HG03064 (cell line): ENCODE measurements at regions not wholly inside any gene's neighbourhood (a gene's known extent, or its start where the extent isn't known, plus 50 kb on each side); places are given as distances from the start of the nearest gene placed in this dataset.

ENCODE experiments used
- ATAC-seq: cut with Tn5 transposase; IDR thresholded peaks from one replicate; pipeline ENCODE4 v1.9.1; 2021; ENCODE audit warnings: low read depth; ENCODE audit not compliant: unreplicated experiment

GRCh38 chr2:65668744-65669143 lies 236.3 kb upstream of the SPRED2 start:
- no peak for ATAC-seq

GRCh38 chr2:65666156-65666725 lies 233.8 kb upstream of the SPRED2 start:
- ATAC-seq: peak; percentile 99

GRCh38 chr2:65664931-65665330 lies 232.5 kb upstream of the SPRED2 start:
- ATAC-seq: no peak

GRCh38 chr2:65663831-65664407 lies 231.5 kb upstream of the SPRED2 start:
- ATAC-seq: no peak

- no peak for ATAC-seq
Measured at GRCh38 chr2:65662654-65663432, 230.4 kb upstream of the SPRED2 start.

- ATAC-seq: no peak
Measured at GRCh38 chr2:65661980-65662653, 229.7 kb upstream of the SPRED2 start.

GRCh38 chr2:65660340-65660739 lies 227.9 kb upstream of the SPRED2 start:
- ATAC-seq: no peak

GRCh38 chr2:65658881-65659280 lies 226.5 kb upstream of the SPRED2 start:
- no peak for ATAC-seq

GRCh38 chr2:65658266-65658665 lies 225.9 kb upstream of the SPRED2 start:
- ATAC-seq: no peak

- ATAC-seq: no peak
Measured at GRCh38 chr2:65656160-65656718, 223.8 kb upstream of the SPRED2 start.

- no peak for ATAC-seq
Measured at GRCh38 chr2:65655000-65655399, 222.6 kb upstream of the SPRED2 start.

GRCh38 chr2:65654496-65654895 lies 222.1 kb upstream of the SPRED2 start:
- ATAC-seq: no peak

- no peak for ATAC-seq
Measured at GRCh38 chr2:65652066-65652465, 219.7 kb upstream of the SPRED2 start.

- no peak for ATAC-seq
Measured at GRCh38 chr2:65649811-65650589, 217.6 kb upstream of the SPRED2 start.

- no peak for ATAC-seq
Measured at GRCh38 chr2:65647249-65647842, 214.9 kb upstream of the SPRED2 start.

GRCh38 chr2:65640793-65641103 lies 208.3 kb upstream of the SPRED2 start:
- ATAC-seq: no peak

- no peak for ATAC-seq
Measured at GRCh38 chr2:65639156-65639864, 206.9 kb upstream of the SPRED2 start.

GRCh38 chr2:65638443-65638842 lies 206.0 kb upstream of the SPRED2 start:
- no peak for ATAC-seq

GRCh38 chr2:65636813-65637483 lies 204.5 kb upstream of the SPRED2 start:
- no peak for ATAC-seq
